Kidney glomerular epithelial cell (primary cell): ENCODE measurements at regions not wholly inside any gene's neighbourhood (a gene's known extent, or its start where the extent isn't known, plus 50 kb on each side); places are given as distances from the start of the nearest gene placed in this dataset.

Source experiments
- DNase-seq: peaks from one replicate; lab custom pipeline; 2025; lab: John Stamatoyannopoulos, UW

DNA sequence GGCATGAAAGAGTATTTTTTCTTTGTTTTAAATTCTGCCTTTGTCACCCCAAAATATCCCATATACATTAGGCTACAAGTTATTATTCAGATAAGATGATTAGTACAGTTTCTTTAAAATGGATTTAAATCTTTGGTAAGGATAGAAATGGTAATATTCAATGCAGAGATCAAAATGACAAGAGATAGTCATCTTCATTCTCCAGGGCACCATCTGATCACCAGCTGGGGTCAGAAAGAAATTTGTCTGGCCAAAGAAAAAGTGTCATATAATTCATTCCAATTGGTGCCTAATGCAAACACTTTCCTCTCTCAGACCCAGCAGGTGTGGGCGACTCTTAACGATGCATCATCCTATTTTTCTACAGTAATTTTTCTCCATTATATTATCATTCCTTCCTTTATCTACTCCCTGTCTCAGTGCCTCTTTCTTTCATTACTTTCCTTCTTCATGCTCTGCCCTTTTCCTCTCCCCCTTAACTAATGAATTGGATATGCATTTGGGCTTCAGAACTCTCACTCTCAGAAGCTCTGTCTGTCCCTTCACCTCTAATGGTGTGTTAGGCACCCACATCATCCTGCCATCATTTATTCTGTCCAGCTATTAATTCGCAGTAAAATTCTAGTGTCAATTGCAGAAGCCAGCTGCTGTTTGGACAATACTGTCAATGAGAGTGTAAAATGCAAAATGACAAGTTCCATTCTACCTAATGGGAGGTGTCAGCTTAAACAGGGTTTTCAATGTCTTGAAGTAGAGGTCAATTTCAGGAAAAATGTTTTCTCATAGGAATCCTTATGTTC is 570.5 kb downstream of the TDRD15 start:
- DNase-seq, result no peak

GRCh38 chr2:21696900-21697299 is 573.1 kb downstream of the TDRD15 start:
- no peak for DNase-seq

- no peak for DNase-seq
Observed at GRCh38 chr2:21700644-21701043, 576.9 kb downstream of the TDRD15 start.

GRCh38 chr2:21710031-21710430 is 586.3 kb downstream of the TDRD15 start:
- DNase-seq, result no peak

DNA sequence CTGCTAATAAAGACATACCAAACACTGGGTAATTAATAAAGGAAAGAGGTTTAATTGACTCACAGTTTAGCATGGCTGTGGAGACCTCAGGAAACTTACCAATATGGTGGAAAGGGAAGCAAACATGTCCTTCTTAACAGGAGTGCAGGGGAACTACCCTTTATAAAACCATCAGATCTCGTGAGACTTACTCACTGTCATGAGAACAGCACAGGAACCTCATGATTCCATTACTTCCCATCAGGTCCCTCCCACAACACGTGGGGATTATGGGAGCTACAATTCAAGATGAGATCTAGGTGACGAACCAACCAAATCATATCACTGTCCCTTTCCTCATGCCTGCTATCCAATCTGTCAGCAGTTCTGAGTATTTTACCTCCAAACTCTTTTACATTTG is 586.7 kb downstream of the TDRD15 start:
- DNase-seq, result no peak

DNA sequence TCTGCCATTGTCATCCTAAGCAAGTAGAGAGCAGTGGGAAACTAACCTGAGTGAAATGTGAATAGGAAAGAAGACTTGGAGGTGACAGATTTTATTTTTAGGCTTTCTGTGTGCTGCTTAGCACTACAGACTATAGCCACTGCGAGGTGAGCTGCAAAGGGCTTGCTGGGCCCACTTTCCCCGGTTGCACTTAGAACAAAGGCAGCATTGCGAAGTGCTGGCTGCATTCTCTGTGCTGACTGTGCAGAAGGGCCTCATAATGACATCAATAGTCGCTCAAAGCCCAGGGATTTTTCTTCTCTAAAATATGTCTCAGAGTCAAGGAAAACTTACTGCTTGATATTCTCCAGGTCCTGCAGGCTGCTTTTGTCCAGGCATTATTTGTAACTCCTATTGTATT is 592.1 kb downstream of the TDRD15 start:
- no peak for DNase-seq

- DNase-seq, result no peak
Observed at GRCh38 chr2:21727101-21727500, 603.3 kb downstream of the TDRD15 start.

DNA sequence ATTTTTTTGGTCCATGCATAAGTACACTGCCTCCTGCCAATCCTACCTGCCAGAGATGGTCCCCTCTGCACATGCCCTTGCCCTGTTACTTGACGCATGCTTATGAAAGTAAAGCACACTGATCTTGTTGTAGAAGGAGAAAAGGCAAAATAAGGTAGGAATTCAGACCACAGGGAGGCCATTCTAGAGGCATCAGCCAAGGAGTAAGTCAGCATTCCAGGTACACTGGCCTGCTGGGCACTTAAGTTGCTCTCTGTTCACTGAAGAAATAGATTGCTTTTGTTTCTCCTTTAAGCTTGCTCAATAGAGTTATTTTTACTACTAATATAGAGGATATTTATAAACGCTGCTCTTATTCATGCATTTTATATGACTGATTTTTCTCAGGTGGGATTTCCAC is 604.4 kb downstream of the TDRD15 start:
- DNase-seq, result no peak

GRCh38 chr2:21730141-21730540 is 606.4 kb downstream of the TDRD15 start:
- DNase-seq, result no peak

- no peak for DNase-seq
Observed at GRCh38 chr2:21740484-21740883, 616.7 kb downstream of the TDRD15 start.

DNA sequence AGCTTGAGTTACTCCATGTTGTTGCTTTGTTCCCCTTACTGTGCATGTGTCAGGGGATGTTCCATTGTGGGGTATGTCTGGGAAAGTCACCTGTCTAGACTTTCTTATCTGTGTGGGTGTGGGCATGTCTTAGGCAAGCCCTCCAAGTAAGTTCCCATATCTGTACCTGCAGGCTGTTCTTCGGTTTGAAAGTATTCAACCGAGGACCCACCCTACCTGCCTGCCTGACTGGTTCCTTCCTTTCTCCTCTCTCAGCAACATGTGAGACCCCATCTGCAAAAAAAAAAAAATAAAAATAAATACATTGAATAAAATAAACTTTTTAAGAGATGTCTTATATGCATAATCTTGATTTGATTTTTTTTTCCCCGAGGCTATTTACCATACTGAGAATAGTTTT is 622.7 kb downstream of the TDRD15 start:
- no peak for DNase-seq

DNA sequence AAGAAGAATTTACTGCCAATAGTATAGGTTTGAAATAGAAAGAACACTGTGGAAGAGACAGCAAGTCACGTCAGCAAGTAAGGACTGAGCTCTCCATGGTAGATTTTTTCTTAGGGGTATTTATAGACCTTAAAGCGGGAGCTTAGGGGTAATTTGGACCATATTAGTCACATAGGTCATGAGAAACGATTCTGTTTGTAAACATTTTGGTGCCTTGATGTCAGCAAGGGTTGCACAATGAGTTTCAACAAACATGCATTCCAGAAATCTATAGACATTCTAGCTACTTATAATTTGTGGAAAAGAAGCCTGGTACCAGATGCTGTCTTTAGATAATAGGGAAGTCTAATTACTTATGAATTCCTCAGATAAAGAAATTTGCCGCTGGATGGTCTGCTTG is 624.7 kb downstream of the TDRD15 start:
- DNase-seq, result no peak

GRCh38 chr2:21754164-21754788 is 630.5 kb downstream of the TDRD15 start:
- DNase-seq, result no peak

DNA sequence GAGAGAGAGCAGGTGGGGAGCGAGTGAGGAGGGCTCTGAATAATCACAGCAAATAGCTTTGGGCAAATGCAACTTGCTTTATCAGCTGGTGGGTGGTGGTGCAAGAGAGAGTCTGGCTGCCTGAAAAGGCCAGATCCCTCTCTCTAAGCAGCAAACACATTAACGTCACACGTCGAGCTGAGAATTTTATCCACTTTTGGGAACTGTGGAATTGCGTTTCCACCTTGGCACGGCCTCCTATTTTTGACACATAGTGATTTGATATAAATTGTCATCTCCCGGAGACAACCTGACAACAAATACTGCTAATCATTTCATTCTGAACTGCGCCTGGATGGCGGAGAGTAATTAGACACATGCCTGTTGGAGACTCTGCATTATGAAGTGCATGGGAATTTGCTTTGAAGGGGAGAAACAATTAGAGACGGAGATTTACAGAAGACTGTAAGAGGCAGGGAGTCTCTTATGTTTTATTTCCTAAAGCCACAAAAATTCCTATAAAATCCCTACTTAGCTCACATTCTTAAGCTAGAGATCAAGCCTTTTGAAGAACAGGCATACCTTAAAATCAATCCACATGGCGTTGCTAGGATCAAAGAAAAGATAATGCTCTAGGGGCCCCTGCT is 634.1 kb downstream of the TDRD15 start:
- DNase-seq, result no peak

- no peak for DNase-seq
Observed at GRCh38 chr2:21759819-21760218, 636.1 kb downstream of the TDRD15 start.

- no peak for DNase-seq
Observed at GRCh38 chr2:21761361-21761760, 637.6 kb downstream of the TDRD15 start.

DNA sequence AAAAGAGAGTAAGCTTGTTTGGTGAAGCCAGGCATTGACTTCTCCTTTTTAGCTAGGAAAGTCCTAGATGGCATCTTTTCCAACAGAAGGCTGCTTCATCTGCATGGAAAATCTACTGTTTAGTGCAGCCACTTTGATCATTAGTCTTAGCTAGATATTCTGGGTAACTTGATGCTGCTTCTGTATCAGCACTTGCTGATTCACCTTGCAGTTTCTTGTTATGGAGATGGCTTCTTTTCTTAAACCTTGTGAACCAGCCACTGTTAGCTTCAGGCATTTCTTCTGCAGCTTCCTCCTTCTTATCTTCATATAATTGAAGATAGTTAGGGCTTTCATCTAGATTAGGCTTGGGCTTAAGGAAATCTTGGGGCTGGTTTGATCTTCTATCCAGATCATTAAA is 639.7 kb downstream of the TDRD15 start:
- DNase-seq, result no peak

DNA sequence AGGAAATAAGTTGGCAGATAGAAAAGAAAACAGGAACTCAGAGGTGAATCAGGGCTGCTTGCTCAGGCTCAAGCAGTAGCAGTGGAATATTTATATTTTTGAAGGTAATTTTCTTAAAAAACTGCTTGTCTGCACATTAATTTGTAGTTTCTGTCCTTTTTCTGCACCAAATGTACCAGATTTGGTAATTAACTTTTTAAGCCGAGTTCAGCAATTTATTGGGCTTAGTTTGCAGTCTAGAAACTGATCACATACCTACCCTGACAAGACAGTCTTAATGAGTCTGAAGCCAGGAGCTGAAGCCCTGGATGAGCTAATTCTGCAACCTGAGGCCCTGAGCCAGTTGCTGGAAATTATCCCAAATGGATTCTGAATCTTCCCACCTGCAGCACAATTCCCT is 647.0 kb downstream of the TDRD15 start:
- DNase-seq, result no peak

DNA sequence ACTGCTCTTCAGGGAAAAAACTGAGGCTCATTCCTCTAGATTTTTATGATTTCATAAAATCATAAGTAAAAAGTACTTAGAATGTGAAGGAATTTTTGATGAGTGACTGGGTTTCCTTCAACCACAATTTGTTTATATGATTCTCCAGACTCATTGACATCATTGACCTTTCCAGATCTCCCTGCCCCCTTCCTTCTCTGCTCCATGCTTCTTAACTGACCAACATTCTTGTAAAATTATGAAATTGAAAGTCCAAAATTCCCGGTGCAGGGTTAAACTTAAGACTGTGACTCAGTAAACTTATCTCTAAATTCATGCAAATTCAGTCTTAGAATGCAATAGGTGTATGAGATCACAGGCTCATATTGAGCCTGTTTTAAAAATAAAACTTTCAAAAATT is 648.9 kb downstream of the TDRD15 start:
- no peak for DNase-seq

GRCh38 chr2:21773168-21773567 is 649.4 kb downstream of the TDRD15 start:
- DNase-seq, result no peak

- no peak for DNase-seq
Observed at GRCh38 chr2:21774691-21775368, 651.1 kb downstream of the TDRD15 start.

GRCh38 chr2:21779786-21780185 is 656.0 kb downstream of the TDRD15 start:
- no peak for DNase-seq

DNA sequence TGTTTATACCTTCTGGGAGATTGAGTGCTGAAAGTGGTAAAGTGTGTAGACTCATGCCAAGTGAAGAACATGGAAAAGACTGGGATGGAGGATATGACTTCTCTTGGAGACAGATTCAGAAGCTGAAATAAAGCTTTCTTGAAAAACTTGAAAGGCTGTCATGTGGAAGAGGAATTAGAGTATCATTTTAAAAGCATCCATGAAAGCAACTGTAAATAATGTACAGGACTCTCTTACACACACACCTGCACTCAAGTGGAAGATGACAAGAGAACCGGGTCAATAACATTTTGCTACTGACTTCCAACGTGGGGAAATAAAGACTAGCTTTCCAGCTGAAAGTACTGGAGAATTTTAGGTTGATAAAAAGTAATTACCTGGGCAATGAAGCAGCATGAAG is 658.2 kb downstream of the TDRD15 start:
- no peak for DNase-seq
